Omental fat pad (tissue), 3 donors: ENCODE measurements at regions not wholly inside any gene's neighbourhood (a gene's known extent, or its start where the extent isn't known, plus 50 kb on each side); places are given as distances from the start of the nearest gene placed in this dataset.

Source experiments
- ATAC-seq: fragments of 150-250 bp; one replicate; pipeline ENCODE4 v1.9.1; 2016; ENCODE audit warnings: mild to moderate bottlenecking, moderate library complexity; ENCODE audit not compliant: low FRiP score
- DNase-seq: peaks from one replicate; pipeline ENCODE4 v3.0.0-alpha.2; 2019; ENCODE audit warnings: low spot score
- CTCF ChIP-seq, 3 donors: fragments of 450-650 bp; IDR thresholded peaks; one replicate each; pipeline ENCODE4 v1.5.1; 2016 to 2017; ENCODE audit warnings: antibody characterized with exemption in 3 of 3, mild to moderate bottlenecking in 3 of 3, moderate library complexity in 2 of 3

GRCh38 chr13:70694996-70695715 lies 586.9 kb upstream of the KLHL1 start:
- ATAC-seq (no peak), DNase-seq (no peak)
- no peak for TF ChIP-seq CTCF (IDR thresholded peaks at IDR 0.05)

DNA sequence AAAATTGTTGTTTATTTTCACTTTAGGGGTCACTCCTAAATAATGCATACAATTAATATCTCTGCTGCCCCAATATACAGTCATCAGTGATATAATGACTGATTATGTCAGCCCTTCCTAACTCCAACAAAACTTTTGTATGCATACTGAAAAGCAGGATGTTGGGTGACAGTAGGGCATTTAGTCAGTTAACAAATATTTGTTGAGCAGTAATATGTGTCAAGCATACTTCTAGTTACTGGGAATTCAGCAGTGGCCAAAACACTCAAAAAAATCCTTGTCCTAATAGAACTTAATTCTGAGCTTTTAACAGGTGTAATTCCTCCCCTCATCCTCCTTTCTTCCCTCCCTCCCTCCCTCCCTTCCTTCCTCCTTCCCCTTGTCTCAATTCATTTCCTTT lies 560.7 kb upstream of the KLHL1 start:
- TF ChIP-seq CTCF (IDR thresholded peaks at IDR 0.05) = no peak
- DNase-seq = no peak
- no peak for ATAC-seq

GRCh38 chr13:70668293-70668692 lies 560.0 kb upstream of the KLHL1 start:
- TF ChIP-seq CTCF (IDR thresholded peaks at IDR 0.05) = no peak
- no peak for ATAC-seq
- DNase-seq = no peak

- DNase-seq = no peak
- ATAC-seq = no peak
- TF ChIP-seq CTCF (IDR thresholded peaks at IDR 0.05) = no peak
Measured at GRCh38 chr13:70666883-70667556, 558.8 kb upstream of the KLHL1 start.

DNA sequence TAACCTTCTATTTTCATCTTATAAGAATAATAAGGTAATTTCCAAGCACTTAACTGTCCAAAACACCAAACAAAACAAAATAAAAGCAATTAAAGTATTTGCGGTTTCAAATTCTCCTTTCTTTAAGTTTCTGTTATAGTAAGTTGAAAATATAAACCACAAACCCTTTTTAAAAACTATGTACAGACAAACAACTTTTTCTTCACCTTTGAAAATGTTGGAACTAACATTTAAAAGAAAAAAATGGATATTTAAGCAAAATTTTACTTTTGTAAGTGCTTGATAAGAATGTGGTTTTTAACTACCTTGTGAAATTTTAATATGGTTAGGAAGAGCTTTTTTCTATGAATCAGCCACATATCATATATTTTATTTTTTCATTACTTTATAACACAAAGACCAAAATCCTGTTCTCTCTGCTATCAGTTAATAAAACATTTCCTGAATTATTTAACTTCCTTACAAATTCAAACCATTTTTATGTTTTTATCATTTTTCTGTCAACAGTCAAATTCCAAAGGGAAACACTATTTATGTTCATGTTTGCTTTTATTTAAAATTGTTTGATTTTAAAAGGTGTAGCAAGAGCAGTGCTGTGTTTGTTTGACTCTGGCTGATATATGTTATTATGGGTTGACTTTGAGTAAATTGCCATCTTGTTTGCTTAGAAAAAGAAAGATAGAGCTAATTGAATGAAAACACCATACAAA lies 554.1 kb upstream of the KLHL1 start:
- no peak for DNase-seq
- no peak for ATAC-seq
- TF ChIP-seq CTCF (IDR thresholded peaks at IDR 0.05) = no peak

DNA sequence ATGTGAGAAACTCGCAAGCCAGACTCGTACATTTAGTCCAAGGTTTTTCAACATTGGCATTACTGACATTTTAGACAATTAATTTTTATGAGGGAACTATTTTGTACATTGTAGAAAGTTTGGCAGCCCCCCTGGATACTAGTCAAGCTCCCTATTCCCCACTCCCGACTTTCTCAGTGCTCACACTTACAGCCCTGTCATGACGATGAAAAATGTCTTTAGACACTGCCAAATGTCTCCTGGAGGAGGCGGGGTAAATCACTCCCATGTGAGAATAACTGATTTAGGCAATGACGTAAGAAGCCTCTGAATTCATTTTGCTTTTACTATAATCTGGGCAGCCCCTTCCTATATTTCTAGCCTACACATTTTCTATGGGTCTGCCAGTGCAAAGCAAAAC lies 535.8 kb upstream of the KLHL1 start:
- ATAC-seq = no peak
- TF ChIP-seq CTCF (IDR thresholded peaks at IDR 0.05) = no peak
- no peak for DNase-seq
